HS-5 (cell line): ENCODE measurements at regions not wholly inside any gene's neighbourhood (a gene's known extent, or its start where the extent isn't known, plus 50 kb on each side); places are given as distances from the start of the nearest gene placed in this dataset.
"Not testable (repeated sequence)": the region's sequence is repeated elsewhere in the genome, so short reads cannot be mapped to it uniquely, and the experiment has no call there.

Experiments
- DNase-seq: peaks from one replicate; pipeline ENCODE4 v3.0.0-alpha.2; 2012; ENCODE audit warnings: low read depth

GRCh38 chr6:82419132-82419581 is 55.5 kb downstream of the TPBG start:
- DNase-seq, result no peak

- DNase-seq, result no peak
These were observed 56.2 kb downstream of the TPBG start for GRCh38 chr6:82419859-82420258.

GRCh38 chr6:82430611-82431010 is 67.0 kb downstream of the TPBG start:
- no peak for DNase-seq

DNA sequence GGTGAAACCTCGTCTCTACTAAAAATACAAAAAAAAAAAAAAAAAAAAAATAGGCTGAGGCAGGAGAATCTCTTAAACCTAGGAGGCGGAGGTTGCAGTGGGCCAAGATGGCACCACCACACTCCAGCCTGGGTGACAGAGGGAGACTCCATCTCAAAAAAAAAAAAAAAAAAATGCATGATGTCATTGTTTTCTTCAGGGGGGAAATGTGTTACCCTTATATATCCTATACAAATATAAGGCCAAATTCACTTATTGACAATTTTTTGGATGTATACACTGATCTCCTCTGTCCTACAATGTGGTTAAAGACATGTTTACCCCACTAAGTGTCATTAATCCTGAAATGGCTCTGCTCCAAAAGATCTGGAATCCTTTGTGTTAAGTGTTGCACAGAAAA is 73.1 kb downstream of the TPBG start:
- no peak for DNase-seq

GRCh38 chr6:82437701-82438100 is 74.1 kb downstream of the TPBG start:
- no peak for DNase-seq

DNA sequence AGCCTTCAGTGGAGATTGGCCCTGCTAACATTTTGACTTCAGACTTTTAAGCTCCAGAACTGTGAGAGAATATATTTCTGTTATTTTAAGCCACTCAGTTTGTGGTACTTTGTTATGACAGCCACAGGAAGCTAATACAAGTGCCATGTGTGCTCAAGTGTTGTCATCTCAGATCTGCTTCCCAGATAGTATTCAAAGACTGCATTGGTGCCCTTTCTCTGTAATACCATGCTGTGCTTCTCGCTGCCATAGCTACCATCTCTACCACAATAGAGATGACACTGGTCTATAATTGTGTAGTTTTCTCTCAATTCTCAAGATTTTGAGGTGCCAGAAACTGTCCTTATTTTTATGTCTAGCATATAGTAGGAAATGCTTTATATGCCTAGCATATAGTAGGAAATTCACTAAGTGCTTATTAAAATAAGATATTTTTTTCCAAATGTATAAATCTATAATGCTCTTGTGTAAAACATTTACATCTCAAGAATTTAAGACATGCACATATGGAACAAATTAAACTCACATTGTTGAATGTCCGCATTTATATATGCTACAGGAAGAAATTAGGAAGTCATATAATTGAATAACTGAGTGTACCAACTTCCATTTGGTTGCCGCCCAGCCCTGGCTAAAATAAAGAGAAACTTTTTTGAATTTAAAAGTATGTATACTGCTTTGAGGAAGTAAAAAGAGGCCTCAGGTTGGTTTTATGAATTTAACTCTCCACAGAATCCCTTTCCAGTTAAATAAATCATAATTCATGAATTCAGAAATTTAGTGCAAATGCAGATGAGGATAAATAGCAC is 77.6 kb downstream of the TPBG start:
- no peak for DNase-seq

GRCh38 chr6:82442061-82442719 is 78.6 kb downstream of the TPBG start:
- DNase-seq, result no peak

DNA sequence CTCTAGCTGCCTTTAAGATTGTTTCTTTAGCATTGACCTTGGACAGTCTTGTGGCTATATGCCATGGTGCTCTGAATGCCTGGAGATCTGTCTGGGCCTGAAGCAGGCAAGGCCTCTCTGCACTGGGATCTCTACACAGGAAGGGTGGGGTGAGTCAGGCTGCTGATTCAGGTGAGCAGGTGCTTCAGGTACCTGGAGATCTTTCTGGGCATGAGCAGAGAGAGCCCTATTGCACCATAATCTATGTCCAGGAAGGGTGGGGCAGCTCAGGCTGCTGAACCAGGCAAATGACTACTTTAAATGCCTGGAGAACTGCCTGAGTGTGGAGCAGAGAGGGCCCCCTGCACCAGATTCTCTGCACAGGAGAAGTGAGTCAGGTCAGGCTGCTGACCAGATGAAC is 94.5 kb downstream of the TPBG start:
- DNase-seq, result no peak

DNA sequence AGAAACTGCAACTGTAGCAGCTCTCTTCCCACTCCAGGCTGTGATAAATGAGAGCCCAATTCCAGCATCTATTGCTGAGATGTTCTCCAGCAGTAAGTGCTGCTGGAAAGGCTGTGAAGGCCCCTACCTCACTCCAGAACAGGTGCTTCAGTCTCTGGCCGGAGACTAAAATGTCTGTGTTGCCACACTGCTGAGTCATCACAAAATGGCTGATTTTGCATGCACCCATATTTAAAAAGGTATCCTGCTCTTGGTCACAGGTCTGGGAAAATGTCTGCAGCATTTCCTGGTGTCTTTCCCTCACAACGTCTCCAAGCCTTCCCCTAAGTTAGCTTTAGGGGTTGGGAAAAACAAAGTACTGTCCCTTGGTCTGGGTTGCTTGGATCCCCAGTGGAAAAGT is 95.1 kb downstream of the TPBG start:
- DNase-seq, result no peak

GRCh38 chr6:82461536-82461935 is 97.9 kb downstream of the TPBG start:
- DNase-seq, result no peak

GRCh38 chr6:82467338-82467737 is 103.7 kb downstream of the TPBG start:
- DNase-seq, result no peak

- not testable (repeated sequence) for DNase-seq
These were observed 106.5 kb downstream of the TPBG start for GRCh38 chr6:82470123-82470522.

- DNase-seq, result not testable (repeated sequence)
These were observed 111.5 kb downstream of the TPBG start for GRCh38 chr6:82475106-82475505.

- no peak for DNase-seq
These were observed 120.4 kb downstream of the TPBG start for GRCh38 chr6:82484001-82484400.

DNA sequence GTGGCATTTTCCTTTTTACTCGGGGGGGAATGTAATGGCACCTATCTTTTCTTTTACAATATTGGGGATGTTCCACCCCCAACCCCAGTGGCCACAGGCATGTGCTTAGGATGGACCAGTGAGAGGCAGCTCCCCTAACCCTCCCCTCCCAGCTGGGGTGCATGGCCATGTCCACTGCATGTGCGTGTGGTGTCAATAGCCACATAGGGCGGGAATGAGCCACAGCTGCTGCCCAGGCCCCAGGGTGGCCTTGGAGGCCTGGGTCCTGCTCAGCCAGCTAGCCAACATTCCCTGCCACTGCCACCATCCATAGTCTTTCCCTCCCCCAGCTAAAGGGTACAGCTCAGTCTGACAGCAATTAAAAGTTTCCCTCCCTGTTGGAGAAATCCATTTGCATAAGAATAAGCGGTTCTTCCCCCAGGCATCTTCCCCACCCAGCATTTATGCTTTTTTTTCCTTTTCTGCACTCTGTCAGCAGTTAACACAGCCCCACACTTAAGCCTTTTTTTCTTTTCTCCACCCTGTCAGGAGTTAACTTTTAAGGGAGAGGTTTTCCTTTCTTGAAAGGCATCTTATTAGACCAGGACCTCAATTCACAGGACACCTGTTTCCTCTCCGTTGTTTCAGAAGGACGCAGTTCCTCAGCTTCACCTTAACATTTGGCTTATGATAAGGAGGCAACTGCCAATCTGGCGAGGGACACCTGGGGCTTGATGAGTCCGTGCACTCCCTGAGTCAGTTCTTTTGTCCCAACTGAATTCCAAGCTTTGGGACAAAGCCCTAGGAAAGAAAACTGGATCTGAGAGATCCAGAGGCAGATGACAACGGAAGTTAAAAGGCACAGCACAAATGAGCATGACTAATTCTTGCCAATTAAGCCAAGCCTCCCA is 121.4 kb downstream of the TPBG start:
- DNase-seq, result no peak

- no peak for DNase-seq
These were observed 124.3 kb downstream of the TPBG start for GRCh38 chr6:82487895-82488294.

DNA sequence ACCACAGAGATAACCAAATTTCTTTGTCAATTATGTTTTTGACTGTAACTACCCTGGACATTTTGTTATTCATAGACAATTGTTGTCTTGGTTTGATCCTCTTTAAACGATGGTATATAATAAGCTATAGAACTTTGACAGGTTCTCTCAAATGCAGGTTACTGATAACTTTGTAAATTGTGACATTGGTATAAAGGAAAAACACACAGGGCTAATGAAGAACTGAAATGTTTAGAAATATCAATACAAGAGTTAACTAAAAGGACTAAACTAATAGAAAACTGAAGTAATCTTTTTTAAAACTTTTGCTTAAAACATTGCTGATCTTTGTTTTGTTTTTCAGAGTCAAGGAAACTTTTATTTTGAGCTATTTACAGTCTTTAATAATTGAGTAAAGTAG is 124.8 kb downstream of the TPBG start:
- DNase-seq, result no peak

DNA sequence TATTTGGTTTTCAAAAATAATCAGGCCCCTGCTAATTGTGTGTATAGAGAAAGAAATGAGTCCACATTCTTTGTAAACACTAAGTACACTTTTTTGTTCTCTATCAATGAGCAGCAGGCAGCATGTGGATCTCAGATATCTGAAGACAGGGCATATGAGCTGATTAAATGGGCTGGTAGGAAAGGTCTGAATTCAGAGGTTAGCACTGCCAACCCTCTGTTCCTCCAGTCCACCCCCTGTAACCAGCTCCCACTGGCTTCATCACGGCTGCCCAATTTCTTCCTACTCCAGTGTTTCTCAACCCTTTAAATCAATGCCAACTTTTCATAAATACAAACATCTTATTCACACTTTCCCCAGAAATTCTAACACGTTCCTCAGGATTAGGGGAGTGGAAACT is 128.5 kb downstream of the TPBG start:
- no peak for DNase-seq

DNA sequence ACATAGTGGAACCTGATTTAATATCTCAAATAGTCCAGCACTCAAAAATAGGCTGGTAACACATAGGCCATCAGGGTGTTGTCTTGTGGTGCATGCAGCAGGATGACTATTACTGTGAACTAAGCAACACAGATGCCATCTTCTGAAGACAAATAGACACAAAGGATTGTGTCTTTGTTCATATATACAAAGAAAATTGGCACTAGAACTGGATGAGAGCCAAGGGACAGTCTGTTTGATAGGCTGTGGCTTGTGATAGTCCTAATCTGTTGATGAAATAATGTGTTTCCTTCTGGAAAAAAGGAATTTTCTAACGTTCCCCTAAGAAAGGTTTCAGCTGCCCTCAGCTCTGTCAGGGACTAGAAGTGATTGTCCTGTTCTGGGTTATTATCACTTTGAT is 129.8 kb downstream of the TPBG start:
- no peak for DNase-seq

DNA sequence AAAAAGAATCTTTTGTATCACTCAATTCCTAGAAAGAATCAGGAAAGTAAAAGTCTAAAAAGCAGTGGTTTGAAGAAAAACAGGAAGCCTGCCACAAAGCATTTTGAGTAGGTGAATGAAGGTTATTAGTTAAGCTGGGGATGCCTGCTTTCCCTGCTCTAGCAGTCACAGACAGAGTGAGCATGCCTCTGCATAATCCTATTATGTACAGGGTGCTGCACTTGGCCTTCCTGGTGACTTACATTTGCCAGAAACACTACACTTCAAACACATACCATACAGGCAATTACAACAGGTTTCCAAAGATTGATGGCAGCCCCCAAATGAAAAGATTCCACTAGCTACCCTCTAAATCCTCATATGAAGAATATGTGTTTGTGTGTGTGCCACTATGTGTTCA is 130.8 kb downstream of the TPBG start:
- no peak for DNase-seq

DNA sequence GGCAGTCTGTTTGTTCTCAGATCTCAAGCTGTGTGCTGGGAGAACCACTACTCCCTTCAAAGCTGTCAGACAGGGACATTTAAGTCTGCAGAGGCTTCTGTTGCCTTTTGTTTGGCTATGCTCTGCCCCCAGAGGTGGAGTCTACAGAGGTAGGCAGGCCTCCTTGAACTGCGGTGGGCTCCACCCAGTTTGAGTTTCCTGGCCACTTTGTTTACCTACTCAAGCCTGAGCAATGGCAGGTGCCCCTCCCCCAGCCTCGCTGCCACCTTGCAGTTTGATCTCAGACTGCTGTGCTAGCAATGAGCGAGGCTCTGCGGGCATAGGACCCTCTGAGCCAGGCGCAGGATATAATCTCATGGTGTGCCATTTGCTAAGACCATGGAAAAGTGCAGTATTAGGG is 138.3 kb downstream of the TPBG start:
- DNase-seq, result not testable (repeated sequence)

DNA sequence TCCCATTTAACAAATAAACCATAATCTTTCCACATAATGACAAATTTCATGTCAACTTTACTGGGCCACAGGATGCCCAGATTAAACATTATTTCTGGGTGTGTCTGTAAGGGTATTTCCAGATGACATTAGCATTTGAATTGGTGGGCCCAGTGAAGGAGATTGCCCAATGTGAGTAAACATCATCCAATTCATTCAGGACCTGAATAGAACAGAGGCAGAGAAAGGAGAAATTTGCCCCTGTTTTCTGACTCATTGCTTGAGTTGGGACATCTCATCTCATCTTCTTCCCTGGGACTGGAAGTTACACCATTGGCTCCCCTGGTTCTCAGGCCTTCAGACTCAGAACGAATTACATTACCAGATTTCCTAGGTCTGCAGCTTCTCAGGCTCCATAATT is 142.9 kb downstream of the TPBG start:
- DNase-seq, result no peak

- no peak for DNase-seq
These were observed 143.5 kb downstream of the TPBG start for GRCh38 chr6:82507112-82507511.
